A673 (cell line): ENCODE measurements at regions not wholly inside any gene's neighbourhood (a gene's known extent, or its start where the extent isn't known, plus 50 kb on each side); places are given as distances from the start of the nearest gene placed in this dataset.

ENCODE experiments used
- EZH2 ChIP-seq: fragments of 200-600 bp; sonication (generic); IDR thresholded peaks from 2 replicates; pipeline ENCODE4 v1.6.1; 2017; ENCODE audit warnings: borderline replicate concordance, low read depth, mild to moderate bottlenecking, mixed read lengths, antibody characterized with exemption, low read length; ENCODE audit not compliant: poor library complexity, severe bottlenecking
- TF ChIP-seq, protein P1 (sequence below): fragments of 300-800, 200-600 bp; sonication (generic); conservative IDR thresholded peaks from 2 replicates; pipeline ENCODE4 v1.5.1; 2017; ENCODE audit warnings: low read depth, mild to moderate bottlenecking, antibody characterized with exemption, low read length, moderate library complexity, mixed read lengths

DNA sequence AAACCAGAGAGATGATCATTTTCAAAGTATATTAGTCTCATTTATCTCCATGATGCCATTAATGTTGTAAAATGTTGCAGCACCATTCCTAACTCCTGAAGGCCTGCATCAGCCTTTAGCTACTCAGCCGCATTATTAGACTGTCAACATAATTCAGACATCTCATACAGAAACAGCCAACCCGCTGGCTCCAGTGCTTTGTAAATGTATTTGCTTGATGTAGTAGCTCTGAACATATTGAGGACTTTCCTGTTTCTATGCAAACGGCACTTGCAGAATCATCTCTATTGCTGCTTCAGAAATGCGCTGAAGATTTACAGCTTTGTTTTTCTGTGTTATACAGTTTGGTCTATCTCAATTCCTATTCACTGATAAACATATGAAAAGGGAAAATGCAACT is 372.2 kb downstream of the DSEL start:
- TF ChIP-seq, protein P1, sequence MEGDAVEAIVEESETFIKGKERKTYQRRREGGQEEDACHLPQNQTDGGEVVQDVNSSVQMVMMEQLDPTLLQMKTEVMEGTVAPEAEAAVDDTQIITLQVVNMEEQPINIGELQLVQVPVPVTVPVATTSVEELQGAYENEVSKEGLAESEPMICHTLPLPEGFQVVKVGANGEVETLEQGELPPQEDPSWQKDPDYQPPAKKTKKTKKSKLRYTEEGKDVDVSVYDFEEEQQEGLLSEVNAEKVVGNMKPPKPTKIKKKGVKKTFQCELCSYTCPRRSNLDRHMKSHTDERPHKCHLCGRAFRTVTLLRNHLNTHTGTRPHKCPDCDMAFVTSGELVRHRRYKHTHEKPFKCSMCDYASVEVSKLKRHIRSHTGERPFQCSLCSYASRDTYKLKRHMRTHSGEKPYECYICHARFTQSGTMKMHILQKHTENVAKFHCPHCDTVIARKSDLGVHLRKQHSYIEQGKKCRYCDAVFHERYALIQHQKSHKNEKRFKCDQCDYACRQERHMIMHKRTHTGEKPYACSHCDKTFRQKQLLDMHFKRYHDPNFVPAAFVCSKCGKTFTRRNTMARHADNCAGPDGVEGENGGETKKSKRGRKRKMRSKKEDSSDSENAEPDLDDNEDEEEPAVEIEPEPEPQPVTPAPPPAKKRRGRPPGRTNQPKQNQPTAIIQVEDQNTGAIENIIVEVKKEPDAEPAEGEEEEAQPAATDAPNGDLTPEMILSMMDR = no peak
- no peak for TF ChIP-seq EZH2
